Activated T-helper 2 cell treated with anti-CD3 and anti-CD28 coated beads, Interferon-gamma antibody, Interleukin-2, Interleukin-4, amounts not matched to agents 10 μg/mL and 5 μg/mL and 100 μg/mL, durations not matched to agents 14 hours and 24 hours and 36 hours (primary cell): ENCODE measurements at regions not wholly inside any gene's neighbourhood (a gene's known extent, or its start where the extent isn't known, plus 50 kb on each side); places are given as distances from the start of the nearest gene placed in this dataset.

Source experiments
- DNase-seq: peaks from one replicate; pipeline ENCODE4 v3.0.0; 2021; ENCODE audit warnings: low spot score
- H3K27ac Mint-ChIP-seq: one replicate; pipeline ENCODE4 v1.8.0; 2021; ENCODE audit warnings: mixed read lengths
- H3K27me3 Mint-ChIP-seq: one replicate; pipeline ENCODE4 v1.8.0; 2021; ENCODE audit warnings: low read depth, mixed read lengths
- H3K36me3 Mint-ChIP-seq: one replicate; pipeline ENCODE4 v1.8.0; 2021; ENCODE audit warnings: low read depth, mixed read lengths
- H3K4me1 Mint-ChIP-seq: one replicate; pipeline ENCODE4 v1.8.0; 2021; ENCODE audit warnings: low read depth, mixed read lengths
- H3K4me3 Mint-ChIP-seq: one replicate; pipeline ENCODE4 v1.8.0; 2021; ENCODE audit warnings: low read depth, mild to moderate bottlenecking, moderate library complexity, mixed read lengths
- H3K9me3 Mint-ChIP-seq: one replicate; pipeline ENCODE4 v1.8.0; 2021; ENCODE audit warnings: mixed read lengths
- intact Hi-C: fragments of 100-400 bp; cut with micrococcal nuclease; formaldehyde crosslinking; loops from one replicate; pipeline ENCODE4 v1.15.1; 2023

DNA sequence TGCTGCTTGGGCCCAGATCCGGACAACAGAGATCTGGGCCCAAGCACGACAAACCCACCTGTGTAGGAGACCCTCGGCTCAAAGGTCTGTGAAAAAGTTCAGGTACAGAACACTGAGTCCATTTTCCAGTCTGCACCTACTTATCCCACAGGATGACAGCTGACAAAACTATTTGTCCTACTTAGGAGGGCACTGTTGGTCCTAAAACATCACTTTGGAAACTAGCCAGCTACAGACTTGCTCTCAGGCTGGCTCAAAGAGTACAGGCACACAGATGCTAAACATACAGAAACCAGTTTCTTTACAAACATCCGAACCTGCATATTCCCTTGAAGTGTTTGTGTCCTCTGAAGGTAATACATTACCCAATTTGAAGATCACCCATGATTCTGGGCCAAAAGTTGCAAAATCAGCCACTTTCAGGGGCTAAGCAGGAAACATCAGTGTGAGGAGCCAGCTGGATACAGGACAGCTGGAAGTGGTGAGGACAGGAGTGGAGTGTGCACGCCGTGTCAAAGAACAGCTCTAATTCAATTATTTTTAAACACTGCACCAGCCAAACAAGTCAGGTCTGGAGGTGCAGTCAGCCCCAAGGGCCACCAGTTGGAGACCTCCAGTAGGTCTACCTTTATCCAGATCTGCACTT, 88.5 kb downstream of the NOC3L start:
- peaks cover 14% of the 10 kb centered on the region for H3K9me3 Mint-ChIP-seq
- H3K36me3 Mint-ChIP-seq, result no peaks in the 10 kb centered on the region
- H3K4me1 Mint-ChIP-seq, result no peaks in the 10 kb centered on the region
- no peak overlapping the region for H3K4me3 Mint-ChIP-seq
- intact Hi-C loops, result no loop called here
- DNase-seq, result no peak
- no peak overlapping the region for H3K27ac Mint-ChIP-seq
- H3K27me3 Mint-ChIP-seq, result peaks cover 10% of the 10 kb centered on the region

- Mint-ChIP-seq H3K36me3 (no peaks in the 10 kb centered on the region), H3K27me3 (peaks cover 23% of the 10 kb centered on the region), H3K4me3 (no peak overlapping the region), H3K4me1 (peaks cover 2% of the 10 kb centered on the region), H3K9me3 (peaks cover 12% of the 10 kb centered on the region), H3K27ac (no peak overlapping the region)
- intact Hi-C loops, result no loop called here
- DNase-seq, result no peak
Measured at GRCh38 chr10:94276140-94276539, 86.6 kb downstream of the NOC3L start.

DNA sequence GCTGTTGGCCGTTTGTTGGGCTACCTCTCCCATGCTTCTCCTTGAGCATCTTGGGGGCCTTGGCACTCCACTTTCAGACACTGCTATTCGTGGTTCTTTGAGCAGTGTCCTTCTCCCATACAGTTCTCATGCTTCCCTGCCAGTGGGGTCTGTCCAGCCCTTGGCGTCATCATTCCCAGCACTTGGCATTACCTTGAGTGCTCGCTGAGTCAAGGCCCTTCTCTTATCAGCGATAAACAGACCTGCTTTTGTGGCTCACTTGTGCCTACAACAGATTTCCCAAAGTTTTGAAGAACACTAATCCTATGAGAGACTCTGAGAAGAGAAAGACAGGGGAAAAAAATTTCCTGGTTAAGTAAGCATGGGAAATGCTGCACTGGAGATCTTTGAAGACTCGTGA, 85.3 kb downstream of the NOC3L start:
- DNase-seq, result no peak
- intact Hi-C loops, result no loop called here
- Mint-ChIP-seq H3K27ac (no peak overlapping the region), H3K9me3 (peaks cover 4% of the 10 kb centered on the region), H3K4me3 (no peak overlapping the region), H3K36me3 (no peaks in the 10 kb centered on the region), H3K27me3 (peaks cover 28% of the 10 kb centered on the region), H3K4me1 (peaks cover 2% of the 10 kb centered on the region)

DNA sequence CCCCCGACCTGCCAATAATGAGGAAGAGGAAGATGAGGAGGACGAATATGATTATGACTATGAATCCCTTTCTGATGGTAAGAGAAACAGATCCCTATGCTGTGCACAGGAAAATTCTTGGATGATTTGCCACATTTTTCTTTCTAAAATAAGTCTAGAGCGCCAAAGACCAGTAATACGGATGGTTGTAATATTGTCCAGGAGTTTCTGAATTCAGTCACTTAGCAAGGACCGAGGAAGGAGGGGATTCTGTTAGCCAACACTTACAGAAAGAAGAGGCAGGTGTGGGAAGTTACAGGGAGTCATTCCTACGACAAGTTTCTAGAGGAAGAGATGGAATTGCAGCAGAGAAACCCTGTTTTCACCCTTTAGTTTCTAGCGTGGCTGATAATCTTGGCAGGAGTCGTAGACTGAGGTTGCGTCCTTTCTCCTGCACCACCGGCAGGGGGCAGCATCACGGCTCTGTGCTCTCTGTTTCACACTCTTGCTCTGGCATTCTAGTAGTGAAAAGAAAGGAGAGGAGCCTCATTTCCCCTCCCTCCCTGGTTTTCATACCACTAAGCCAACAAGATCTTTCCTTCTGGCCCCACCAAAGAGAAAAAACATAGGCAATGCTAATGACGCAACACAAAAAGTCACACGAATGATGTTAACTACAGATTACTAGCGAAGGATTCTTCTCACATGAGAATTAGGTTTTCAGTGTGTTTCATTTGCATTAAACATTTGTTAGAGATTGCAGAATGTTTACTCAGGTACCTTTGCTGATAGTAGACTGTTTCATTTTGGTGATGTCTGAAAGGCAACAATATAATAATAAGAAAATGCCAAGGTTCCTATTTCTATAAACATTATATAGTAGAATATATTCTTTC, 82.7 kb downstream of the NOC3L start:
- intact Hi-C loops, result loop anchor here (1.0 to 2.0 kb wide), 3 partner anchors 19 to 164 kb away; no protein-coding TSS in a partner anchor
- peak; percentile 44 for DNase-seq
- Mint-ChIP-seq H3K27me3 (peaks cover 40% of the 10 kb centered on the region), H3K4me1 (peaks cover 2% of the 10 kb centered on the region), H3K4me3 (no peak overlapping the region), H3K9me3 (no peaks in the 10 kb centered on the region), H3K27ac (no peak overlapping the region), H3K36me3 (no peaks in the 10 kb centered on the region)

- H3K4me1 Mint-ChIP-seq, result peaks cover 7% of the 10 kb centered on the region
- peaks cover 44% of the 10 kb centered on the region for H3K27me3 Mint-ChIP-seq
- DNase-seq, result no peak
- intact Hi-C loops, result loop anchor here (2.0 kb wide), 1 partner anchor 17 kb away; no protein-coding TSS in a partner anchor
- no peak overlapping the region for H3K4me3 Mint-ChIP-seq
- H3K9me3 Mint-ChIP-seq, result no peaks in the 10 kb centered on the region
- no peaks in the 10 kb centered on the region for H3K36me3 Mint-ChIP-seq
- H3K27ac Mint-ChIP-seq, result no peak overlapping the region
Measured at GRCh38 chr10:94281654-94282053, 81.1 kb downstream of the NOC3L start.

- no peak for DNase-seq
- peaks cover 47% of the 10 kb centered on the region for H3K27me3 Mint-ChIP-seq
- H3K9me3 Mint-ChIP-seq, result no peaks in the 10 kb centered on the region
- peaks cover 7% of the 10 kb centered on the region for H3K4me1 Mint-ChIP-seq
- intact Hi-C loops, result no loop called here
- no peaks in the 10 kb centered on the region for H3K36me3 Mint-ChIP-seq
- no peak overlapping the region for H3K4me3 Mint-ChIP-seq
- H3K27ac Mint-ChIP-seq, result no peak overlapping the region
Measured at GRCh38 chr10:94282369-94282768, 80.4 kb downstream of the NOC3L start.
